Pancreas (tissue), 10 donors: ENCODE measurements at regions not wholly inside any gene's neighbourhood (a gene's known extent, or its start where the extent isn't known, plus 50 kb on each side); places are given as distances from the start of the nearest gene placed in this dataset.

ENCODE experiments used
- ATAC-seq, 4 donors: fragments of 200-7000 bp; cut with Tn5 transposase; one replicate each; pipeline versions ENCODE4 v1.8.0 to v1.9.1; 2020; ENCODE audit warnings: mild to moderate bottlenecking in 4 of 4, moderate library complexity in 4 of 4
- DNase-seq, 6 donors: peaks; one replicate each; pipeline ENCODE4 v3.0.0-alpha.2; 2020
- FAIRE-seq: peaks from 2 replicates; lab custom pipeline; 2012; peaks lifted over from hg19 to GRCh38; lab: Jason Lieb, UNC
- H3K27ac ChIP-seq, 4 donors: fragments of 200-600 bp; sonication (generic); 1 replicate in 3 of 4; 2 replicates in 1 of 4; pipeline versions ENCODE4 v1.5.0 to v1.8.0; 2020
- H3K27me3 ChIP-seq, 4 donors: fragments of 200-600 bp; one replicate each; pipeline ENCODE4 v1.8.0; 2021
- H3K36me3 ChIP-seq, 3 donors: fragments of 200-600 bp; sonication (generic) in 1 of 3; one replicate each; pipeline versions ENCODE4 v1.5.0 to v1.8.0; 2020 to 2021
- H3K4me1 ChIP-seq, 3 donors: fragments of 200-600 bp; one replicate each; pipeline ENCODE4 v1.8.0; 2021
- H3K4me3 ChIP-seq, 4 donors: fragments of 200-600 bp; sonication (generic) in 2 of 4; one replicate each; pipeline versions ENCODE4 v1.5.0 to v1.8.0; 2020 to 2021
- H3K9me3 ChIP-seq, 4 donors: fragments of 200-600 bp; one replicate each; pipeline ENCODE4 v1.8.0; 2021
- WGBS, 2 donors: extraction: QIAGEN DNeasy Blood & Tissue Kit; methylation state at CpG; one replicate each; pipeline ENCODE4 v1.1.7; 2013; 5-methylcytosine and 5-hydroxymethylcytosine counted together
- intact Hi-C, 3 donors: fragments of 100-400 bp; cut with DNase I; formaldehyde crosslinking; loops; one replicate each; pipeline versions ENCODE4 v1.11.1 to v1.14.2; 2022
- TF ChIP-seq, protein P1 (sequence below), 4 donors: fragments of 200-600 bp; sonication (generic) in 3 of 4; IDR thresholded peaks; one replicate each; pipeline versions ENCODE4 v1.5.0 to v1.8.0; 2021; ENCODE audit warnings: antibody characterized with exemption in 4 of 4
- donor health status: healthy with polysubstance abuse.
- donor health status: DM: no; HTN: no; CAD: no; lungs with moderate emphysema.
- donor health status: DM: no; HTN: no; CAD: no.
- donor health status: control.
- donor health status: control.
- donor health status: Bipolar disorder and iron deficiency.
- donor health status: DM: yes; HTN: yes; CAD: no.
- donor health status: DM: no; HTN: no; CAD: no.
- donor health status: DM: no; HTN: no; CAD: no.
- donor health status: DM: yes; HTN: yes; CAD: no.

DNA sequence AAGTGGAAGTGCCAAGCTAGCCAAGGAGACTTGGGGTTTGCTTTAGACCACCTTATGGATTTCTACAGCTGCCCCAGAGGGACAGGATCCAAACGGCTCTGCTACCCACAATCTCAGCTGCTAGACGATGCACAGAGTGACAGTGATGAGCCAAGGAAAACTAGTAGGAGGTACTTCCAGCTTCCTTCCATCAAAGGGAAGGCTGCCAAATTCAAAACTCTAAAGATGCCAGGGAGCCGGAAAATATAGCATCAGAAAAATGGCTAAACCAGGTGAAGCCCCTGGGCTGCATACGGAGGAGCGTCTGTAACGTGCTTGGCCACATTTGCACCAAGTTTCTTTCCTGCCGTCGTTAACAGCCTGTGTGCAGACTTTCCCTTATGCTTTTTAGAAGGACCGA, 245.5 kb upstream of the ZNF521 start:
- H3K4me1 ChIP-seq, result no peaks in the 10 kb centered on the region
- 60 to 64% methylated on average over 9 of the region's 9 CpGs for WGBS, 2 donors
- TF ChIP-seq, protein P1, sequence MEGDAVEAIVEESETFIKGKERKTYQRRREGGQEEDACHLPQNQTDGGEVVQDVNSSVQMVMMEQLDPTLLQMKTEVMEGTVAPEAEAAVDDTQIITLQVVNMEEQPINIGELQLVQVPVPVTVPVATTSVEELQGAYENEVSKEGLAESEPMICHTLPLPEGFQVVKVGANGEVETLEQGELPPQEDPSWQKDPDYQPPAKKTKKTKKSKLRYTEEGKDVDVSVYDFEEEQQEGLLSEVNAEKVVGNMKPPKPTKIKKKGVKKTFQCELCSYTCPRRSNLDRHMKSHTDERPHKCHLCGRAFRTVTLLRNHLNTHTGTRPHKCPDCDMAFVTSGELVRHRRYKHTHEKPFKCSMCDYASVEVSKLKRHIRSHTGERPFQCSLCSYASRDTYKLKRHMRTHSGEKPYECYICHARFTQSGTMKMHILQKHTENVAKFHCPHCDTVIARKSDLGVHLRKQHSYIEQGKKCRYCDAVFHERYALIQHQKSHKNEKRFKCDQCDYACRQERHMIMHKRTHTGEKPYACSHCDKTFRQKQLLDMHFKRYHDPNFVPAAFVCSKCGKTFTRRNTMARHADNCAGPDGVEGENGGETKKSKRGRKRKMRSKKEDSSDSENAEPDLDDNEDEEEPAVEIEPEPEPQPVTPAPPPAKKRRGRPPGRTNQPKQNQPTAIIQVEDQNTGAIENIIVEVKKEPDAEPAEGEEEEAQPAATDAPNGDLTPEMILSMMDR (IDR thresholded peaks at IDR 0.05), result no peak
- no peaks in the 10 kb centered on the region for H3K27me3 ChIP-seq
- H3K9me3 ChIP-seq, result no peaks in the 10 kb centered on the region
- no peaks in the 10 kb centered on the region for H3K36me3 ChIP-seq
- H3K27ac ChIP-seq, result no peak overlapping the region
- intact Hi-C loops, result no loop called here
- FAIRE-seq, result no peak
- no peak for DNase-seq
- no peak for ATAC-seq
- no peak overlapping the region for H3K4me3 ChIP-seq

DNA sequence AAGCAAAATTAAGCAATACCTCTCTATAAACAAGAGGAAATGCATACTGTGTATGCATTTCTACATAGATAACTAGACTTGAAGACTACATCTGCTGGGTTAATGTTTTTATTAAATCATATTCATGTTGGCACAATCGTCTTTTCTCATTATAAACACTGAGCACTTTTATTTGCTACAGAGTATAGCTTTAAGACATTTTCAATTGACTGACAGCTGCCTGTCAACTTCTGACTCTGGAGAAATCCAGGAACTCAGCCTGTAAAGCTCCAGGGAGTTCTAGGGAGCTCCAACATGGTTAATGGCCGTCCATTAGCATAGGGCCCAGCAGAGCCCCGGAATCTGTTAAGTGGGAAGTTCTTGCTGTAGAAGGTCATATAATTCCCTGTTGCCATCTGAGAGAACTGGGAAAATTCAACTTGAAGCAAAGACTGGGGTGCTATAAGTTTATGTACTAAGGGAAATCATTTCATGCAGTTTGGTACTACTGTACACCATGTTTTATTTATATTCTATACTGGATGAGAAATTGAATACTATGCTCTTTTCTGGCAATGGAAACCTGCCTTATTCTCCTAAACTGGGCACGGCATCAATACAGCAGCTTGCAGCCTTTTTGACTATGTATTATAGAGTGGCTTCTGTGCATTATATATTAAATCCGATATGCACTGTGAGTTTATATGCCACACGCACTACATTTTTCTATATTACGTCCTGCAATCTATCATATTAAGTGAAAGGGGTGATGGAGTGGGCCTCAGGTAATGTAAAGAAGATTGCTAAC, 243.5 kb upstream of the ZNF521 start:
- no peaks in the 10 kb centered on the region for H3K27me3 ChIP-seq
- DNase-seq (no peak), FAIRE-seq (no peak), ATAC-seq (no peak)
- intact Hi-C loops, result no loop called here
- TF ChIP-seq, protein P1 (IDR thresholded peaks at IDR 0.05), result no peak
- H3K4me3 ChIP-seq, result no peak overlapping the region
- no peaks in the 10 kb centered on the region for H3K36me3 ChIP-seq
- no peaks in the 10 kb centered on the region for H3K4me1 ChIP-seq
- no peak overlapping the region for H3K27ac ChIP-seq
- 63 to 72% methylated on average over 7 of the region's 7 CpGs for WGBS, 2 donors
- H3K9me3 ChIP-seq, result no peaks in the 10 kb centered on the region

DNA sequence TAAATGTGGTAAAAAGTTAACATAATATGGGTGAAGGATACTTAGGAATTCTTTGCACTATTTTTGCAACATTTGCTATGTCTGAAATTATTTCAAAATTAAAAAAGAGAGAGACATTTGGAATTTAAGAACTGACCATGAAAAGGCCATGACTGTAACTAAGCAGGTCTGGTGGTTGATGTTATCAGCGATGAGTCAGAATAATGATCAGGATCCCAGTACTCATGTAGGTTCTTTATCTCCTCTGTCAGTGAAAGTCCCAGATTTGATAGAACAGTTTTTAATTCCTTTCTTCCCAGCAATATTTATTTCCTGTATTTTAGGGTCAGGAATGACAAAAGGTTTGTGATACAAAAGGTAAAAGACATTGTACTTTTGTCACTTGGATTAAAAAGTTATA, 242.4 kb upstream of the ZNF521 start:
- DNase-seq (no peak), ATAC-seq (no peak), FAIRE-seq (no peak)
- Histone ChIP-seq H3K27ac (no peak overlapping the region), H3K9me3 (no peaks in the 10 kb centered on the region), H3K36me3 (no peaks in the 10 kb centered on the region), H3K27me3 (no peaks in the 10 kb centered on the region), H3K4me3 (no peak overlapping the region), H3K4me1 (no peaks in the 10 kb centered on the region)
- intact Hi-C loops, result no loop called here
- TF ChIP-seq, protein P1 (IDR thresholded peaks at IDR 0.05), result no peak
- WGBS, 2 donors, result 82 to 100% methylated on average over 1 of the region's 1 CpG

DNA sequence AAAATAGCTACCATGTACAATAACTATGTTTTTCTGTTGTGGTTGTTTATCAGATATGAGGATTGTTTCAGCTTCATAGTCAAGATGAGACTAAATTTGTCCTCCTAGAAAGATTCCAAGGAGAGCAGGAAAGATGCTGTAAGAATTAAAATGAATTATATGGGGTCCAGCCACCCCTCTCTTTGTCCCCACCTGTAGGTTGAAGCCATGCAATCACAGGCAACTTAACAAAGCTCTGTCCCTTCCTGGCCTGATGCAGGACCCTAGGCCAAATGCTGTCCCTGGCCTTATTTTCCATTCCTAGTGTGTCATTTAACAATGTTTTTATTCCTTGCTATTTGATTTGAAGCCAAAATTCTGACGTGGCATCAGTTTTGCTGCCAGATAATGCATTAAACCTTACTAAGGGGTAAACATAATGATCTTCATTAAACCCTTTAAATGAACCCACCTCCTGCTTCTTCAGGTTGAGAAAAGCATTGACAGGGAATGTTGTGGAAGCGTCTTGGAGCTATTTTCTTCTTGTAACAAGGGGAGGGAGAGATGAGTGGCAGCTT, 240.9 kb upstream of the ZNF521 start:
- no peak for DNase-seq
- TF ChIP-seq, protein P1 (IDR thresholded peaks at IDR 0.05), result no peak
- Histone ChIP-seq H3K36me3 (no peaks in the 10 kb centered on the region), H3K27ac (no peak overlapping the region), H3K27me3 (no peaks in the 10 kb centered on the region), H3K4me3 (no peak overlapping the region), H3K9me3 (no peaks in the 10 kb centered on the region), H3K4me1 (no peaks in the 10 kb centered on the region)
- FAIRE-seq, result no peak
- WGBS, 2 donors, result 42 to 55% methylated on average over 2 of the region's 2 CpGs
- intact Hi-C loops, result no loop called here
- no peak for ATAC-seq

DNA sequence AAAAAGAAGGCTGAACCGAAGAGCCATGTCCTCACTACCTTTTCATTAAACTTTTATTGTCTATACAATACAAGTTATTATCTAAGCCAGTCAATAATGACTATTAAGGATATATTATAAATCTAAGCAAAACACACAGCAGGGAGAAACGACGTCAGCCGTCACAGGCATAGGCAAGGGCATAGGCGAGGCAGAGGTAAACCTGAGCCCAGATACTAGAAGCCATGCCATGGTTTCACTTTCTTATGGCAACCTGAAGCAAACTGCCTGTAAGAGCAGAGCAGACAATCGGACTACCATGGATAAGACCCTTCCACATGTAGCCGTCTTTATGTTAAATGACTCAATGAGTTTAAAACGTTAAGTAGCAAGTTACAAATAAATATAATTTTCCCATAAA, 238.5 kb upstream of the ZNF521 start:
- intact Hi-C loops, result no loop called here
- DNase-seq, result no peak
- WGBS, 2 donors, result 65 to 75% methylated on average over 8 of the region's 8 CpGs

More for the DNA sequence above, 238.5 kb upstream of the ZNF521 start:
- no peaks in the 10 kb centered on the region for H3K36me3 ChIP-seq
- no peaks in the 10 kb centered on the region for H3K9me3 ChIP-seq
- no peak overlapping the region for H3K4me3 ChIP-seq
- no peak overlapping the region for H3K27ac ChIP-seq
- H3K27me3 ChIP-seq, result no peaks in the 10 kb centered on the region
- TF ChIP-seq, protein P1 (IDR thresholded peaks at IDR 0.05), result no peak
- FAIRE-seq (no peak), ATAC-seq (no peak)
- H3K4me1 ChIP-seq, result no peaks in the 10 kb centered on the region
